SK-N-SH treated with all-trans-retinoic acid at 6 μM for 48 hours (cell line): ENCODE measurements at regions not wholly inside any gene's neighbourhood (a gene's known extent, or its start where the extent isn't known, plus 50 kb on each side); places are given as distances from the start of the nearest gene placed in this dataset.

Source experiments
- ATAC-seq: fragments of 200-7000 bp; cut with Tn5 transposase; 3 replicates; pipeline ENCODE4 v1.9.1; 2020; ENCODE audit warnings: mild to moderate bottlenecking, moderate library complexity
- ARNTL ChIP-seq: fragments of 450-650 bp; formaldehyde crosslinking; IDR thresholded peaks from 2 replicates; pipeline ENCODE4 v1.5.0; 2020; ENCODE audit warnings: low read depth, mild to moderate bottlenecking, moderate library complexity, borderline replicate concordance
- BACH2 ChIP-seq: fragments of 250-450 bp; sonication (Bioruptor Pico); IDR thresholded peaks from 2 replicates; pipeline ENCODE4 v1.9.0; 2021; ENCODE audit warnings: mild to moderate bottlenecking, borderline replicate concordance
- CSDC2 ChIP-seq: fragments of 250-450 bp; sonication (Bioruptor Pico); IDR thresholded peaks from 2 replicates; pipeline ENCODE4 v1.5.0; 2020; ENCODE audit warnings: mild to moderate bottlenecking, moderate library complexity
- ESRRG ChIP-seq: fragments of 250-450 bp; sonication (Bioruptor Pico); IDR thresholded peaks from 2 replicates; pipeline ENCODE4 v1.6.1; 2021; ENCODE audit warnings: mild to moderate bottlenecking
- GLIS3 ChIP-seq: fragments of 250-450 bp; sonication (Bioruptor Pico); IDR thresholded peaks from 2 replicates; pipeline ENCODE4 v1.5.0; 2020; ENCODE audit warnings: mild to moderate bottlenecking, moderate library complexity
- ISL1 ChIP-seq: fragments of 250-450 bp; sonication (Bioruptor Pico); IDR thresholded peaks from 2 replicates; pipeline ENCODE4 v2.1.2; 2022; ENCODE audit warnings: mild to moderate bottlenecking, moderate library complexity
- OSR1 ChIP-seq: fragments of 250-450 bp; sonication (Bioruptor Pico); IDR thresholded peaks from 2 replicates; pipeline ENCODE4 v1.8.0; 2022; ENCODE audit warnings: moderate library complexity, mild to moderate bottlenecking, inconsistent platforms
- PATZ1 ChIP-seq: fragments of 250-450 bp; sonication (Bioruptor Pico); IDR thresholded peaks from 2 replicates; pipeline ENCODE4 v1.8.0; 2020; ENCODE audit warnings: mild to moderate bottlenecking, moderate library complexity, borderline replicate concordance
- PPARA ChIP-seq: fragments of 250-450 bp; sonication (Bioruptor Pico); IDR thresholded peaks from 2 replicates; pipeline ENCODE4 v1.5.0; 2020; ENCODE audit warnings: mild to moderate bottlenecking, borderline replicate concordance
- RARB ChIP-seq: fragments of 250-450 bp; sonication (Bioruptor Pico); IDR thresholded peaks from 2 replicates; pipeline ENCODE4 v1.8.0; 2021; ENCODE audit warnings: mild to moderate bottlenecking, moderate library complexity
- SNAI2 ChIP-seq: fragments of 250-450 bp; sonication (Bioruptor Pico); IDR thresholded peaks from 2 replicates; pipeline ENCODE4 v1.5.0; 2020; ENCODE audit warnings: mild to moderate bottlenecking, moderate library complexity
- TCF4 ChIP-seq: fragments of 250-450 bp; sonication (Bioruptor Pico); IDR thresholded peaks from 2 replicates; pipeline ENCODE4 v1.8.0; 2021; ENCODE audit warnings: mild to moderate bottlenecking, moderate library complexity, borderline replicate concordance
- TOX ChIP-seq: fragments of 250-450 bp; sonication (Bioruptor Pico); IDR thresholded peaks from 2 replicates; pipeline ENCODE4 v1.8.0; 2021; ENCODE audit warnings: mild to moderate bottlenecking, moderate library complexity, borderline replicate concordance
- TSHZ2 ChIP-seq: fragments of 250-450 bp; sonication (Bioruptor Pico); IDR thresholded peaks from 2 replicates; pipeline ENCODE4 v1.5.0; 2020; ENCODE audit warnings: mild to moderate bottlenecking, moderate library complexity
- ZFP3 ChIP-seq: fragments of 250-450 bp; sonication (Bioruptor Pico); IDR thresholded peaks from 2 replicates; pipeline ENCODE4 v1.5.0; 2020; ENCODE audit warnings: mild to moderate bottlenecking, moderate library complexity
- ZFP30 ChIP-seq: fragments of 450-650 bp; formaldehyde crosslinking; IDR thresholded peaks from 2 replicates; pipeline ENCODE4 v1.5.0; 2022; ENCODE audit warnings: mild to moderate bottlenecking, moderate library complexity
- ZNF565 ChIP-seq: fragments of 450-650 bp; formaldehyde crosslinking; conservative IDR thresholded peaks from 2 replicates; pipeline ENCODE4 v1.5.0; 2020; ENCODE audit warnings: low read depth, mild to moderate bottlenecking, moderate library complexity
- ZNF70 ChIP-seq: fragments of 450-650 bp; formaldehyde crosslinking; IDR thresholded peaks from 2 replicates; pipeline ENCODE4 v1.5.0; 2020; ENCODE audit warnings: mild to moderate bottlenecking, moderate library complexity
- TF ChIP-seq, protein P1 (sequence below): fragments of 250-450 bp; sonication (Bioruptor Pico); IDR thresholded peaks from 2 replicates; pipeline ENCODE4 v1.8.0; 2021; ENCODE audit warnings: low read depth, mild to moderate bottlenecking, moderate library complexity, borderline replicate concordance
- TF ChIP-seq, protein P2 (sequence below): fragments of 250-450 bp; sonication (Bioruptor Pico); IDR thresholded peaks from 2 replicates; pipeline ENCODE4 v1.5.1; 2020; ENCODE audit warnings: low read depth, mild to moderate bottlenecking, moderate library complexity
- TF ChIP-seq, protein P3 (sequence below): fragments of 250-450 bp; sonication (Bioruptor Pico); IDR thresholded peaks from 2 replicates; pipeline ENCODE4 v1.5.1; 2021; ENCODE audit warnings: mild to moderate bottlenecking, moderate library complexity

- no peak for ATAC-seq
- TF ChIP-seq PATZ1 (CRISPR knock-in tag) (no peak), ZFP3 (CRISPR knock-in tag) (no peak), ARNTL (CRISPR knock-in tag) (no peak), ESRRG (no peak), ZFP30 (CRISPR knock-in tag) (no peak), GLIS3 (CRISPR knock-in tag) (no peak), ZNF565 (CRISPR knock-in tag) (no peak), TSHZ2 (CRISPR knock-in tag) (no peak), TCF4 (CRISPR knock-in tag) (no peak), ISL1 (CRISPR knock-in tag) (no peak), PPARA (CRISPR knock-in tag) (no peak), TOX (CRISPR knock-in tag) (no peak), SNAI2 (CRISPR knock-in tag) (no peak)
- TF ChIP-seq, protein P1, sequence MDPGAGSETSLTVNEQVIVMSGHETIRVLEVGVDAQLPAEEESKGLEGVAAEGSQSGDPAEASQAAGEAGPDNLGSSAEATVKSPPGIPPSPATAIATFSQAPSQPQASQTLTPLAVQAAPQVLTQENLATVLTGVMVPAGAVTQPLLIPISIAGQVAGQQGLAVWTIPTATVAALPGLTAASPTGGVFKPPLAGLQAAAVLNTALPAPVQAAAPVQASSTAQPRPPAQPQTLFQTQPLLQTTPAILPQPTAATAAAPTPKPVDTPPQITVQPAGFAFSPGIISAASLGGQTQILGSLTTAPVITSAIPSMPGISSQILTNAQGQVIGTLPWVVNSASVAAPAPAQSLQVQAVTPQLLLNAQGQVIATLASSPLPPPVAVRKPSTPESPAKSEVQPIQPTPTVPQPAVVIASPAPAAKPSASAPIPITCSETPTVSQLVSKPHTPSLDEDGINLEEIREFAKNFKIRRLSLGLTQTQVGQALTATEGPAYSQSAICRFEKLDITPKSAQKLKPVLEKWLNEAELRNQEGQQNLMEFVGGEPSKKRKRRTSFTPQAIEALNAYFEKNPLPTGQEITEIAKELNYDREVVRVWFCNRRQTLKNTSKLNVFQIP, result no peak
- TF ChIP-seq, all 23 proteins: peak for 0
These were observed 750.0 kb downstream of the EFNB2 start for GRCh38 chr13:105785436-105785835.

DNA sequence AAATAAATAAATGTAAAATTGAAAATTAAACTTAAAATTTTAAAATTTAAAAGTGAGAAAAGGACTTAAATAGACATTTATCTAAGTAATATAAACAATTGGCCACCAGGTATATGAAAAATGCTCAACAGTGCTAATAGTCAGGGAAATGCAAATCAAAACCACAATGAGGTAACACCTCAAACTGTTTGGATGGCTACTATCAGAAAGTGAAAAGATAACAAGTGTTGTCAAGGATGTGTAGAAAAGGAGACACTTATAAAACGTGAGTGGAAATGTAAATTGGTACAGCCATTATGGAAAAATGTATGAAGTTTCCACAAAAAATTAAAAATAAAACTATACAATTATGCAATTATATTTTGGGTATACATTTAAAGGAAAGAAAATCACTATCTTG, 752.2 kb downstream of the EFNB2 start:
- ATAC-seq, result no peak
- TF ChIP-seq TCF4 (CRISPR knock-in tag), result no peak
- TF ChIP-seq ISL1 (CRISPR knock-in tag), result 0 out of 2 replicates have a peak, but pooled peaks have one; percentile 1

DNA sequence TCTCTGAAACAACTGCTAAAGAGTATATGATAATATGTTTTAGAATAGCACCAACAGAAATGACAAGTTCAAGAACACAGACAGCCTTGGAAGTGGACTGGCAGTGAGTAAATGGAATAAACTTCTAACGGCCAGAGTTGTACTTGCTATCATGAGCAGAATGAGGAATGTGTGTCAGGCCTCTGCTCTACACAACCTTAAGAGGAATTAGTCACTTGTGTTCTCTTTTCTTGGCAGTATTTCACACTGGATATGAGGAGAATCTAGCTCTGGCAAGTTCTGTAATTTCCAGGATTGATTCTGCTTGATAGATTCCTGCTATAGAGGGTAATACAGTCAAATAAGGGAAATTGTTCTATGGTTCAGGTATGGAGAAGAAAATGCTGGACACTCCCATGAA, 757.3 kb downstream of the EFNB2 start:
- no peak for ATAC-seq
- TF ChIP-seq PATZ1 (CRISPR knock-in tag), result no peak
- TF ChIP-seq, protein P2, sequence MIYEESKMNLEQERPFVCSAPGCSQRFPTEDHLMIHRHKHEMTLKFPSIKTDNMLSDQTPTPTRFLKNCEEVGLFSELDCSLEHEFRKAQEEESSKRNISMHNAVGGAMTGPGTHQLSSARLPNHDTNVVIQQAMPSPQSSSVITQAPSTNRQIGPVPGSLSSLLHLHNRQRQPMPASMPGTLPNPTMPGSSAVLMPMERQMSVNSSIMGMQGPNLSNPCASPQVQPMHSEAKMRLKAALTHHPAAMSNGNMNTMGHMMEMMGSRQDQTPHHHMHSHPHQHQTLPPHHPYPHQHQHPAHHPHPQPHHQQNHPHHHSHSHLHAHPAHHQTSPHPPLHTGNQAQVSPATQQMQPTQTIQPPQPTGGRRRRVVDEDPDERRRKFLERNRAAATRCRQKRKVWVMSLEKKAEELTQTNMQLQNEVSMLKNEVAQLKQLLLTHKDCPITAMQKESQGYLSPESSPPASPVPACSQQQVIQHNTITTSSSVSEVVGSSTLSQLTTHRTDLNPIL (CRISPR knock-in tag), result no peak
- TF ChIP-seq OSR1, result no peak
- TF ChIP-seq ZNF565 (CRISPR knock-in tag), result no peak
- no peak for TF ChIP-seq PPARA (CRISPR knock-in tag)
- TF ChIP-seq ARNTL (CRISPR knock-in tag), result no peak
- TF ChIP-seq ZFP30 (CRISPR knock-in tag), result no peak
- no peak for TF ChIP-seq TOX (CRISPR knock-in tag)
- no peak for TF ChIP-seq ESRRG
- TF ChIP-seq ISL1 (CRISPR knock-in tag), result no peak
- TF ChIP-seq ZNF70 (CRISPR knock-in tag), result no peak
- no peak for TF ChIP-seq BACH2 (CRISPR knock-in tag)
- TF ChIP-seq RARB, result no peak
- TF ChIP-seq ZFP3 (CRISPR knock-in tag), result no peak
- TF ChIP-seq, protein P1, result no peak
- TF ChIP-seq CSDC2, result no peak
- no peak for TF ChIP-seq TCF4 (CRISPR knock-in tag)
- no peak for TF ChIP-seq SNAI2 (CRISPR knock-in tag)
- TF ChIP-seq, protein P3, sequence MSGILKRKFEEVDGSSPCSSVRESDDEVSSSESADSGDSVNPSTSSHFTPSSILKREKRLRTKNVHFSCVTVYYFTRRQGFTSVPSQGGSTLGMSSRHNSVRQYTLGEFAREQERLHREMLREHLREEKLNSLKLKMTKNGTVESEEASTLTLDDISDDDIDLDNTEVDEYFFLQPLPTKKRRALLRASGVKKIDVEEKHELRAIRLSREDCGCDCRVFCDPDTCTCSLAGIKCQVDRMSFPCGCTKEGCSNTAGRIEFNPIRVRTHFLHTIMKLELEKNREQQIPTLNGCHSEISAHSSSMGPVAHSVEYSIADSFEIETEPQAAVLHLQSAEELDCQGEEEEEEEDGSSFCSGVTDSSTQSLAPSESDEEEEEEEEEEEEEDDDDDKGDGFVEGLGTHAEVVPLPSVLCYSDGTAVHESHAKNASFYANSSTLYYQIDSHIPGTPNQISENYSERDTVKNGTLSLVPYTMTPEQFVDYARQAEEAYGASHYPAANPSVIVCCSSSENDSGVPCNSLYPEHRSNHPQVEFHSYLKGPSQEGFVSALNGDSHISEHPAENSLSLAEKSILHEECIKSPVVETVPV (CRISPR knock-in tag), result no peak
